ENCODE measurements at regions not wholly inside any gene's neighbourhood (a gene's known extent, or its start where the extent isn't known, plus 50 kb on each side); places are given as distances from the start of the nearest gene placed in this dataset.

DNA sequence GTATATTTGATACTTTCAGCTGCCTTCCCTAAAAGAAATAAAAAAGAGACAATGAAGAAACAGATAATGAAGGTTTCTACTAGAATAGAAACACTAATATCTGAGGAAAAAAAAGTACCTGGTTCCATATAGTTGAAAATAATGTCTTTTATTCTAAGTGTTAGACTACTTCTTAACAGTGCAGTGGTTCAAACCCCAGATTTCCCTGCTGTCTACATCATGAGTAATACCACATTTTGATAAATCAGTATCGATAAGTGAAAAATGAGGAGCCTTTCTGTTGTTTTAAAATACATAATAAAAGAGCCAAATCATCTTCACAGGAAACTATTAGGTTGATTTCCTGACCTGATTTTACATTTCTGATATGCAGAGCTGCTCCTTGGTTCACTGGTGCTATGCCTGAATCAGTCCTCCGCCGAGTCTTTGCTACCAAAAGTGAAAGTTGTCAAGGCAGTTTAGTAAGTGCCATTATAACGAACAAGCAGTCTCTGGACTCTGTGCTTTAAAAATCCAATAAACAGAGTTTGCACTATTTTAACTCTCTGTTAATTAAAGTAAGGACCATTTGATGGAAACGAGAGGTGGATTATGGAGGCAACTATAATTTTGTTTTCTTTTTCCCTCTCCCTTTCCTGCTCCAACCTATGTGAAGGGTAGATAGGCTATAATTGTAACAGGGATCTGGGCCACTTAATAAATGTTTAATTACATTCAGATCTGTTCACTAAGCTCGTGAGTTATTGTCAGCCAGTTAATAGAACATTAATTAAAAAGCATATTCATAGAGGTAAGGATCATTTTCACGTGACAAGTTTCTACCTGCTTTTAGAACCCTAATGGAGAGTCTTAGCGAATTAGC is 724.5 kb upstream of the RAG2 start:
- TF ChIP-seq, protein P1, sequence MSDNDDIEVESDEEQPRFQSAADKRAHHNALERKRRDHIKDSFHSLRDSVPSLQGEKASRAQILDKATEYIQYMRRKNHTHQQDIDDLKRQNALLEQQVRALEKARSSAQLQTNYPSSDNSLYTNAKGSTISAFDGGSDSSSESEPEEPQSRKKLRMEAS (CRISPR knock-in tag; IDR thresholded peaks at IDR 0.05) = no peak
- TF ChIP-seq, protein P2, sequence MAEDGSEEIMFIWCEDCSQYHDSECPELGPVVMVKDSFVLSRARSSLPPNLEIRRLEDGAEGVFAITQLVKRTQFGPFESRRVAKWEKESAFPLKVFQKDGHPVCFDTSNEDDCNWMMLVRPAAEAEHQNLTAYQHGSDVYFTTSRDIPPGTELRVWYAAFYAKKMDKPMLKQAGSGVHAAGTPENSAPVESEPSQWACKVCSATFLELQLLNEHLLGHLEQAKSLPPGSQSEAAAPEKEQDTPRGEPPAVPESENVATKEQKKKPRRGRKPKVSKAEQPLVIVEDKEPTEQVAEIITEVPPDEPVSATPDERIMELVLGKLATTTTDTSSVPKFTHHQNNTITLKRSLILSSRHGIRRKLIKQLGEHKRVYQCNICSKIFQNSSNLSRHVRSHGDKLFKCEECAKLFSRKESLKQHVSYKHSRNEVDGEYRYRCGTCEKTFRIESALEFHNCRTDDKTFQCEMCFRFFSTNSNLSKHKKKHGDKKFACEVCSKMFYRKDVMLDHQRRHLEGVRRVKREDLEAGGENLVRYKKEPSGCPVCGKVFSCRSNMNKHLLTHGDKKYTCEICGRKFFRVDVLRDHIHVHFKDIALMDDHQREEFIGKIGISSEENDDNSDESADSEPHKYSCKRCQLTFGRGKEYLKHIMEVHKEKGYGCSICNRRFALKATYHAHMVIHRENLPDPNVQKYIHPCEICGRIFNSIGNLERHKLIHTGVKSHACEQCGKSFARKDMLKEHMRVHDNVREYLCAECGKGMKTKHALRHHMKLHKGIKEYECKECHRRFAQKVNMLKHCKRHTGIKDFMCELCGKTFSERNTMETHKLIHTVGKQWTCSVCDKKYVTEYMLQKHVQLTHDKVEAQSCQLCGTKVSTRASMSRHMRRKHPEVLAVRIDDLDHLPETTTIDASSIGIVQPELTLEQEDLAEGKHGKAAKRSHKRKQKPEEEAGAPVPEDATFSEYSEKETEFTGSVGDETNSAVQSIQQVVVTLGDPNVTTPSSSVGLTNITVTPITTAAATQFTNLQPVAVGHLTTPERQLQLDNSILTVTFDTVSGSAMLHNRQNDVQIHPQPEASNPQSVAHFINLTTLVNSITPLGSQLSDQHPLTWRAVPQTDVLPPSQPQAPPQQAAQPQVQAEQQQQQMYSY (CRISPR knock-in tag; IDR thresholded peaks at IDR 0.05) = no peak
- TF ChIP-seq, protein P3, sequence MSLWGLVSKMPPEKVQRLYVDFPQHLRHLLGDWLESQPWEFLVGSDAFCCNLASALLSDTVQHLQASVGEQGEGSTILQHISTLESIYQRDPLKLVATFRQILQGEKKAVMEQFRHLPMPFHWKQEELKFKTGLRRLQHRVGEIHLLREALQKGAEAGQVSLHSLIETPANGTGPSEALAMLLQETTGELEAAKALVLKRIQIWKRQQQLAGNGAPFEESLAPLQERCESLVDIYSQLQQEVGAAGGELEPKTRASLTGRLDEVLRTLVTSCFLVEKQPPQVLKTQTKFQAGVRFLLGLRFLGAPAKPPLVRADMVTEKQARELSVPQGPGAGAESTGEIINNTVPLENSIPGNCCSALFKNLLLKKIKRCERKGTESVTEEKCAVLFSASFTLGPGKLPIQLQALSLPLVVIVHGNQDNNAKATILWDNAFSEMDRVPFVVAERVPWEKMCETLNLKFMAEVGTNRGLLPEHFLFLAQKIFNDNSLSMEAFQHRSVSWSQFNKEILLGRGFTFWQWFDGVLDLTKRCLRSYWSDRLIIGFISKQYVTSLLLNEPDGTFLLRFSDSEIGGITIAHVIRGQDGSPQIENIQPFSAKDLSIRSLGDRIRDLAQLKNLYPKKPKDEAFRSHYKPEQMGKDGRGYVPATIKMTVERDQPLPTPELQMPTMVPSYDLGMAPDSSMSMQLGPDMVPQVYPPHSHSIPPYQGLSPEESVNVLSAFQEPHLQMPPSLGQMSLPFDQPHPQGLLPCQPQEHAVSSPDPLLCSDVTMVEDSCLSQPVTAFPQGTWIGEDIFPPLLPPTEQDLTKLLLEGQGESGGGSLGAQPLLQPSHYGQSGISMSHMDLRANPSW (CRISPR knock-in tag; conservative IDR thresholded peaks at IDR 0.05; ENCODE audit: low read depth) = no peak
- TF ChIP-seq SMAD3 (CRISPR knock-in tag; IDR thresholded peaks at IDR 0.05; ENCODE audit: borderline replicate concordance) (no peak), CBFB (CRISPR knock-in tag; IDR thresholded peaks at IDR 0.05; ENCODE audit: low read depth) (no peak), ZNF232 (CRISPR knock-in tag; IDR thresholded peaks at IDR 0.05) (no peak)
- TF ChIP-seq, protein P4, sequence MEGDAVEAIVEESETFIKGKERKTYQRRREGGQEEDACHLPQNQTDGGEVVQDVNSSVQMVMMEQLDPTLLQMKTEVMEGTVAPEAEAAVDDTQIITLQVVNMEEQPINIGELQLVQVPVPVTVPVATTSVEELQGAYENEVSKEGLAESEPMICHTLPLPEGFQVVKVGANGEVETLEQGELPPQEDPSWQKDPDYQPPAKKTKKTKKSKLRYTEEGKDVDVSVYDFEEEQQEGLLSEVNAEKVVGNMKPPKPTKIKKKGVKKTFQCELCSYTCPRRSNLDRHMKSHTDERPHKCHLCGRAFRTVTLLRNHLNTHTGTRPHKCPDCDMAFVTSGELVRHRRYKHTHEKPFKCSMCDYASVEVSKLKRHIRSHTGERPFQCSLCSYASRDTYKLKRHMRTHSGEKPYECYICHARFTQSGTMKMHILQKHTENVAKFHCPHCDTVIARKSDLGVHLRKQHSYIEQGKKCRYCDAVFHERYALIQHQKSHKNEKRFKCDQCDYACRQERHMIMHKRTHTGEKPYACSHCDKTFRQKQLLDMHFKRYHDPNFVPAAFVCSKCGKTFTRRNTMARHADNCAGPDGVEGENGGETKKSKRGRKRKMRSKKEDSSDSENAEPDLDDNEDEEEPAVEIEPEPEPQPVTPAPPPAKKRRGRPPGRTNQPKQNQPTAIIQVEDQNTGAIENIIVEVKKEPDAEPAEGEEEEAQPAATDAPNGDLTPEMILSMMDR (IDR thresholded peaks at IDR 0.05) = no peak
- TF ChIP-seq, protein P5, sequence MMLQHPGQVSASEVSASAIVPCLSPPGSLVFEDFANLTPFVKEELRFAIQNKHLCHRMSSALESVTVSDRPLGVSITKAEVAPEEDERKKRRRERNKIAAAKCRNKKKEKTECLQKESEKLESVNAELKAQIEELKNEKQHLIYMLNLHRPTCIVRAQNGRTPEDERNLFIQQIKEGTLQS (CRISPR knock-in tag; conservative IDR thresholded peaks at IDR 0.05) = no peak

Measured in WTC11 (cell line).